Upper lobe of left lung (tissue), 4 donors: ENCODE measurements at regions not wholly inside any gene's neighbourhood (a gene's known extent, or its start where the extent isn't known, plus 50 kb on each side); places are given as distances from the start of the nearest gene placed in this dataset.

ENCODE experiments used
- CTCF ChIP-seq, 6 experiments: fragments of 450-650 bp in 4 of 6; fragments of 200-600 bp in 2 of 6; sonication (generic) in 2 of 6; IDR thresholded peaks; one replicate each; pipeline ENCODE4 v1.5.1; 2016 to 2019; ENCODE audit warnings: antibody characterized with exemption in 6 of 6
- POLR2AphosphoS5 ChIP-seq, 2 donors: sonication (generic); formaldehyde crosslinking; IDR thresholded peaks; one replicate each; pipeline ENCODE4 v1.5.1; 2017; ENCODE audit warnings: antibody characterized with exemption in 2 of 2

- TF ChIP-seq POLR2AphosphoS5 (IDR thresholded peaks at IDR 0.05) (no peak), CTCF (IDR thresholded peaks at IDR 0.05) (no peak)
Measured at GRCh38 chr2:3971652-3972192, 268.3 kb downstream of the DCDC2C start.
